ENCODE measurements at regions not wholly inside any gene's neighbourhood (a gene's known extent, or its start where the extent isn't known, plus 50 kb on each side); places are given as distances from the start of the nearest gene placed in this dataset.

DNA sequence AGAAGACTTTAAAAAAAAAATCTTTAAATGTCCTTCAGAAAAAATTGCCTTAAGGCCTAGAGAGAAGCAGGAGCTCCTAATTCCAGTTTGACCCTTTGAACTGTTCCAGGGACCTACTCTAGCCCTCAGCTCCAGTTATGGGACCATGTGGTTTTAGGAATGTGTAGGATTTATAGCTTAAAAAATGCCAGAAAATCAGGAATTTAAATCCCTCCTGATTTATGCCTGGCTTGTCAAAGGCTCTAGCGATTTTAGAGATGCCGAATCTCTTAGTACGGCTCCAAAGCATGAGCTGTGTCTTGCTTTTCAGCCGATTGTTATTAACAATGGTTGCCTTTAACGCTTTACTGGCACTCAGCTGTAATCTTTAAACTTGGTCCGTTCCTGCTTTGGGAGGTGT lies 130.6 kb upstream of the NPVF start:
- in situ Hi-C loops (cut with MboI; ENCODE audit: low sequenced_read_pairs): no loop called here

DNA sequence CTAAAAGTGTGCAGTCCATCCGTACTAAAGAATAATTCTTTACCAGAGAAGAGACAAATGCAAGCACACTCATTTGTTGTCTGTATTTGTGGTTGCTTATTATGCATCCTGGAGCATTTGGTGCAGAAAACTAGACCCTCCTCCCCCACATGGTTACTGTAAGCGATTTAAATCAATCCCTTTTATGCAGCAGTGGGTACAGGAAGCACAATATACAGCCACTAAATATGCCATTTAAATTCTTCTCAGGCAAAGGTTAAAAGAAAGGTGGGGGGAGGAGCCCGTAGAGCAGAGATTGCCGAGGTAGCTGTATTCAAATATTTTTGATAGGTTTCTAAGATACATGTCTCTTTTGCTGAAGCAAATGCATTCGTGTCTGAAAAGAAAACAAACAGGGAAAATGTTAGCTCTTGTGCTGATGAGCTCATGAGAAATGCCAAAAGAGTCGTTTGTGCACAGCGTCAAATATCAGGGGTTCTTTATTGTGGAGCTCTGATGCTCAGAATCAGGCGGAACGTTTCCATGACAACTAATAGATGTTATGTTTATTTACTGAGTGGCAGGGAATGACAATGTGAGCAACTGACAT lies 131.3 kb upstream of the NPVF start:
- in situ Hi-C loops (cut with MboI; ENCODE audit: low sequenced_read_pairs): no loop called here

DNA sequence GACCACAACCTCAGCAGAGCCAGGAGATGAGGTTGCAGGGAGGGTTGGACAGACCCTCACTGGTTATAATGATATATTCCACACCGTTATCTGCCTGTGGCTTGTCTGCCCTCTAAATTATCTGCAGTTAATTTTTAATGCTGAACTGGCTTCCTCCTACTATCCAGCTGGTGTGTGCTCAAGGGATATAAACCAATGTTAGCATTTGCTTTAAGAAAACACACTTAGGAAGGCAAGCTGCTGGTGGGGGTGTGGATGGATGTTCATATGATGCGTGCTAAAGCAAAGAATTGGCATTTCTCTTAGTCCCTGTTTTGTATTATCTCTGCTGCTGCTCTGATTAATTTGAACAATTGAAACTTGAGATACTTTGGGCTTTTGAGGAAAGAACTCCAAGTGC lies 132.2 kb upstream of the NPVF start:
- in situ Hi-C loops (cut with MboI; ENCODE audit: low sequenced_read_pairs): no loop called here

DNA sequence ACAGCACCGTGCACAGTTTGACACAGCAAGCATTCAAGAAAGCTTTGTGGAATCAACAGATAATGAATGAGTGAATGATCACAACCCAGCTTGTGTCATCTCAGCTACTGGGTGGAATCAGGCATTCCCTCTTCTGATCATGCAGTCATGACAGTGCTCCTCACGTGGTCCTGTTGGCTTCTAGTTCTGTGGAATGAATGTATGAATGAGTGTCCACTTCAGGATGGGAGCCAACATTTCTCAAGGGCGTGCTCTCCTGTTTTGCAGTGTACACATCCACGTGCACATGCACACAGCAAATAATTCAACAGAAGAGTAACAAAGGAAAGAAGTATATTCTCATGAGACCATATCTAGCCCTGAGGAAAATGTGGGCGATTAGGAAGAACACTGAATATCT lies 133.1 kb upstream of the NPVF start:
- in situ Hi-C loops (cut with MboI; ENCODE audit: low sequenced_read_pairs): no loop called here

DNA sequence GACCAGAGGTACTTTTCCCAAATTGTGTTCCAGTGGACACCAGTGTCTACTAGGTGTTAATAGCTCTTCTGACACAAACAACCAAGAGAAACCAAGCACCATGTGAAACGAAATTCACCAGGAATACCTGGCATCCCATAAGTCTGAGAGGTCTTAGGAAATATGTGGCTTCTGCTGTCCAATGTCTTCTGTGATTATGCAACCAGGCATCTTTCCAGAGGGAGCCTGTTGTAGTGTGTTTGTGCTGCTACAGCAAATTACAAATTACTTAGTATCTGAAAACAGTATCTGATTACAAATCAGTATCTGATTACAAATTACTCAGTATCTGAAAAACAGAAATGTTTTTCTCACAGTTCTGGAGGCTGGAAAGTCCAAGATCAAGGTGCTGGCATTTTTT lies 133.6 kb upstream of the NPVF start:
- in situ Hi-C loops (cut with MboI; ENCODE audit: low sequenced_read_pairs): no loop called here

DNA sequence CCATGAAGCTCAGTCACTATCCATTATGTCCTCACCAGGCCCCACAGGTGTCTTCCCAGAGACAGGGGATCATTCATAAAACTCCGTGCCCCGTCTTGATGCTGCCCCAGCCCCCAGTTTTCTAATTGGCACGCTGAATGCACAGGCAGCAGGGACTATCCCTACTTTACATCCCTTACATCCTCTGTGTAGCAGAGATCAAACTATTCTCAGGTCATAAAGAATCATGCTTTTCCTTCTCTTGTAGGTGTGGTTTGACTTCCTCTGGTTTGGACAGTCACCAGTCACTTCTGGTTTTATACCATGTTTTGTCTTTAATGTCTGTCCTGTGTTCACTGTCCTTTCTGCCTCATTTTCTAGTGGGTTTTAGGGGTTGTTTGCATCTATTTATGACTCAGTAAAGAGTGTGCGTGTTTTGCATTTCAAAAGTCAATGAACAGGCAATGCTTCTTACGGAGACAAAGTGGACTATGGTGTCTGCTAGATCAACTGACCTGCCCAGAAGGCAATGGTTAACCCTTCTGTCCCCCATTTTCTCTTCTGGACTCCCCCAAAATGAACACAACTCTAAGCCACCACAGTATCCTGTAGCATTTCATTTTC lies 140.4 kb upstream of the NPVF start:
- in situ Hi-C loops (cut with MboI; ENCODE audit: low sequenced_read_pairs): no loop called here

DNA sequence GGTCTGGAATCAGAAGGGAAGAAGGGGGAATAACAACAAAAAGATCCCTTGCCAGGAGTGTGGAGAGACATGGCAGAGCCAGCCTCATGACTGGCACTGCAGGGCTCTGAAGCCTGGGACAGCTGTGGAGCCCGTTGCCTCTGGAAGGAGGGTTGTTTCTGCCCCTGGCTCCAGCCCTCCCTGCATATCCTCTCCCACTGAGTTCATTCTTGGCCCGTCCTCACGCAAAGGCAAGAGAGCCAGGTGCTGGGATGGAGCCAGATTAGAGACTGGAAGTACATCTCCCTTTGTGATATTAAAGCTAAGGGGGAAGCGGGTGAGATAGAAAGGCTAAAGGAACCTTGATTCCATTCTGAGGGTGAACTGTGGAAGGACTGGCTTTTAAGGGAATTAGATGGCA lies 141.5 kb upstream of the NPVF start:
- in situ Hi-C loops (cut with MboI; ENCODE audit: low sequenced_read_pairs): no loop called here

DNA sequence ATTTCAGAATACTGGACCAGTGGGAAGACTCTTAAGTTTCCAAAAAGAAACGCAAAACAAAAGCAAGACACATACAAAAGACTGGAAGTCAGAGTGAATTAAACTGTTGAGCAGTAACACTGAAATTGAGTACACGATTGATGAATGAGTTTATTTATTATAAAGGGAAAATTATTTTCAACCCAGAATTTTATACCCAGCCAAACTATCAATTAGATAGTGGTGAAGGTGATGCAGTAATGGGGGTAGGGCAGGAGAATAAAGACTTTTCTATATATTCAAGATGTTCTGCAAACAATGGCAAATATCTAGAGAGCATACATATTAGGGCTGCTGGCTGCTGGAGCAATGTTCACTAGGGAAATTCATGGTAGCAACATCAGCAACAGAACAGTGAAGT lies 143.7 kb upstream of the NPVF start:
- in situ Hi-C loops (cut with MboI; ENCODE audit: low sequenced_read_pairs): no loop called here

DNA sequence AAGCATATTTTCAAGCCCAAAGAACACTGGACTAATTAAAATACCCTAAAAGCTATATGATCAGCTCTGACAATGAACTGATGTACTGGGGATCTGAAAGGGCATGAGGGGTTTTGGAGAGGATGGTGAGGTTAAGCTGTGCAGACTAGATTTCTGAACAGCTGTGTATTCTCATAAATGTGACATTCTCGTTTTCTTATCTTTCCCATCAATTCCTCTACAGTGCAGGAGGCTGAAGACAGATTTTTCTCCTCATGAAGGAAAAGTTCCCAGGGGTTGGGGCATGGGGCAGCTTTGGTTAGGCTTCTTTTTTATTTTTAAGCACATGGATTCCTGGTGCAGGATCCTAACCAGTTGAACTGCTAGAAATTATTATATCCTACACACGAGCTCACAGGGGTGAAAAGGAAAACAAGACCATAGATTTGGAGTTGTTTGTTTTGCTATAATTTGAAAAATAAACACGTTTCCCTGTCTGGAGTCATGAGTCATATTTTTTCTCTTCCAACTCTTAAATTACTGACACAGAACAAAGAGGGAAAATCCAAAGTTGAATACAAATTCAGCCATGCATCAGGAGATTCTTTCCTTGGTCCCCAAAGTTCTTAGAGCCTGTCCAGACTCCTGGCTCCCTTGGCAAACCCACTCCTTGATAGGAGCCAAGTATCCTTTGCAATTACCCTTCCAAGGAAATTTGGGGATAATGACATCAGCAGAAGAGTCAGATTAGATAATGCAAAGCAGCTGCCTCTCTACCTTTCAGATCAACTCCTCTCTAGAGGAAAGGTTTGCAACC lies 147.7 kb upstream of the NPVF start:
- in situ Hi-C loops (cut with MboI; ENCODE audit: low sequenced_read_pairs): loop anchor here (25.0 kb wide), 2 partner anchors 114 to 461 kb away; no protein-coding TSS in a partner anchor

DNA sequence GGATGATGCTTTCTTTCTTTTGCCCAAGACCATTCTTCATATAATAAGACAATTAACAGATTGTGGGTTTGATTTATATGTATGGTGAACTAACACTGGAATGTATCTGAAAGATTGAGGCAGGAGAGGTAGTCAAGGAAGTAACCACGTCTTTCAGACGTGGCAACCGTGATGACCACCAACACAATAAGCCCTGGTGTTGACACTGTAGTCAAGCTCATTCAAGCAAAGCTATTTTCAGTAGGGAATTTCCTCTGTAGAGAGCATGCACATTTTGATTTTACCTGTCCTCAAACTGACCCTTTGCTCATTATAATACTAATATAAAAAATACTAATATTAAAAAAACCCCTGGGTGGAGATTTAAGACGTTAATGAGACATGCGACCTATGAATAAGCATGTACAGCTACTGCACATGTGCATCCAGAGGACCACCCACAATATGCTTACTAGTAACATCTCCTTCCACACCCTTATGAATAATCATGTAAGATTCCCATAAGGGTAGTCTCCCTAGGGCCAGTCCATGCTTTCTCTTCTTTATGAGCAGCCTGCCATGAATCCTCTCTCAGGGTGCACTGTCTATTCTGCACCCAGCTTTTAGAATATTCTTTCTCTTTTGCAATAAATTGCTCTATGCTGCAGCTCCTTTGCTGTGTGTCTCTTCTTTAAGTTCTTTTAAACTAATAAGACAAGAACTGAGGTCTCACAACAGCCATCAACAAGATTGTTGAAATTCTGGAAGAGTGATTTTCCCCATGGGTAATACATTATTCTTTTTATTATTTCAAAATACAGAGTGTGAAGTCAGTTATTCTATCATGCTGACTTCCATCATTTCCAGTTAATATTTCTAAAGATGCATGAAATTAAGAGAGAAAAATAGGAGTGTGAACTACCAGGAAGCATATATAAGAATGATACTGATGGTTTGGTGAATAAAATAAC lies 151.3 kb upstream of the NPVF start:
- in situ Hi-C loops (cut with MboI; ENCODE audit: low sequenced_read_pairs): loop anchor here (25.0 kb wide), 2 partner anchors 117 to 458 kb away; no protein-coding TSS in a partner anchor

DNA sequence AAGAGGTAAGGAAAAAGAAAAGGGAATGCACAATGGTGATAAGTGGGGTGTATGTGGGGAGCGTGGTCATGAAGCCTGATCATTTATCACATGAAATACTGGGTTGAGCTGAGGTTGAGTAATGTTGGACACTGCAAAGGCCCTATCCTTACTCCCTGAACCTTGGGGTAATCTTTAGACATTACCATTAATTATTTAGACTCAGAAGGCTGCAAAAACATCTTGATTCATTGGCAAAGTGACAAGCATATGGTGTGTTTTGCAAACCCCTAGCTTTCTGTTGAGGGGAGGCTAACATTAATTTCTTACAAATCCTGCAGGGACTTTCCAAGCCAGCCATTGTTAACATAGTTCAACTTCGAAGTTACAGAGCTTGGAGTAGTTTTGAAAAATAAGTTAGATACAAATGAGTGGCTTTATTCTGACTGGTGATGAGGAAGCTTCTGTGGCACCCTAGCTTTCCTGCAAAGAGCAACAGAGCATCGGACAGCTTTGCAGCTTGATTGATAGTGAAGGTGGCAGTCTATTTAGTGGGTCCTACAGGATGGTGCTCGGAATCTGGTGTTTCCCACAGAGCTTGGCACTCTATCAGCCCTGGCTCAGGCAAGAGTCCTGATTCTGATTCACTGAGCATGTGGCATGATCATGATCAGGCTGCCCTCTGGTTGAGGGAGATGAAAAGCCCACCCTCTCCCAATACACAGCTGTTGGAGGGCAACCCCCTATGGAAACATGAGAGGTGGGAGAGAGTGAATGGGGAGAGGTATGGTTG lies 153.7 kb upstream of the NPVF start:
- in situ Hi-C loops (cut with MboI; ENCODE audit: low sequenced_read_pairs): loop anchor here (25.0 kb wide), 2 partner anchors 120 to 455 kb away; no protein-coding TSS in a partner anchor

DNA sequence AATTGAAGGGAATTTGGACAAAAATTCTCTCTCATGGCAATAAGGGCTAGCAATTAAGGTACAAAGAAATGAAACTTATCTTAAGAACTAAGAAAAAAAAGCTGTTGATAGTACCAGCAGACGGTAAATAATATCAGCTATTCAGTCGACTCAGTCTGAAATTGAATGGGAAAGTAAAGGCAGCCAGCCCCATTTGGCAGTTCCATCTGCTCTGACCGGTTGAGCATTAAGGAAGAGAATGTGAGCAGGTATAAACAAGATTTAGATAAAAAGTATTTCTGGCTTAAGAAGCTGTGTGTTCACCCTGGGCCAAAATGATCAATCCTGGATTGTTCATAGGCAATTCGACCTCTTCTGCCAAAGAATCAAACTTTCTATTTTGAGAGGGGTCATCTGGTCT lies 154.6 kb upstream of the NPVF start:
- in situ Hi-C loops (cut with MboI; ENCODE audit: low sequenced_read_pairs): loop anchor here (25.0 kb wide), 2 partner anchors 121 to 454 kb away; no protein-coding TSS in a partner anchor

DNA sequence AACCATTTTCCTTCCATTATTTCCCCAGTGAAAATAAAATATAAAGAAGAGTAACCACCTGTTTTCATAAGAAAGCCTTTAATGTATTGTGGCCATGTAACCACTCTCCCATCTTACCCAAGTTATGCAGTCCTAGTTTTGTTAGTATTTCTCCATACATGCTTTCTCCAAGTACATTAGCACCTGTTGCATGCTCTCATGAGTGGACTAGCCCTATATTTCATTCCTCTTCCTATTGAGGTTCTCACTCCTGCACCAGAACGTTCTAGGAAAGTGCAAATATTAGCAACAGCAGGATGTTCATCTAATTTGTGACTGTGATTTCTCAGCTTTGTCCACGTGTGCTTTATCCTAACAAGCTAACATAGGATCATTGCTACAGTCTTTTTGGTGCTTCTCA lies 155.1 kb upstream of the NPVF start:
- in situ Hi-C loops (cut with MboI; ENCODE audit: low sequenced_read_pairs): loop anchor here (25.0 kb wide), 2 partner anchors 121 to 454 kb away; no protein-coding TSS in a partner anchor

DNA sequence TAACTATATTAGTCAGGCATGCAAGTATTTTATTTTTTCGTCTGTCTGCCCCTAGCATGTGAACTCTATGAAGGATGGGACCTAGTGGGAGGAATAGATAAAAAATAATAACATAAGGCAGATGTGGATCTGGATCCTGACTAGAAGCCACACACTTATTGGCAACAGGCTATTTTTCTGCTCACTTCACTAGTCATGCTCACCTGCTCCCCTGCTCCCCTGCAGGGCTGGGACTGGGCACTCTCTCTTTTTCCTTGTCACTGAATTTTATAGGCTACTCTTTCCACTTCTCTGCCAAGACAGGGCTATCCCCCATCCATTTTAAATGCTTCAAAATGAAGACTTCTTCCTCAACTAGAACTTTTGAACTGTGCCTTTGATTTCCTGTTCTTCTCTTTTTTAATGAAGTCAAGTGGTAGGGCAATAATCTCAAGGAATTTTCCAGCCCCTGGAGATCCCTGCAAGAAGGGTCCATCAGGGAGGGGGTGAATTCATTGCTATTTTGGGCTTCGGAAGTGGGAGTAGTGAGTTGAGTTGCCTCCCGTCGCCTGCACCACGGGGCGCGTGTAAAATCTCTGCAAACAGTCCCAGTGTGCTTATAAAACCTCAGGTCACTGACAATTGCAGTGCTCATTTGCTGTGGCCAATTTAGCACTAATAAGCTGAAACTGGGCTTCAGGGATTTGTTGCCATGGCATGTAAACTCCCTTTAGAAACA lies 156.7 kb upstream of the NPVF start:
- in situ Hi-C loops (cut with MboI; ENCODE audit: low sequenced_read_pairs): loop anchor here (25.0 kb wide), 2 partner anchors 123 to 452 kb away; no protein-coding TSS in a partner anchor

DNA sequence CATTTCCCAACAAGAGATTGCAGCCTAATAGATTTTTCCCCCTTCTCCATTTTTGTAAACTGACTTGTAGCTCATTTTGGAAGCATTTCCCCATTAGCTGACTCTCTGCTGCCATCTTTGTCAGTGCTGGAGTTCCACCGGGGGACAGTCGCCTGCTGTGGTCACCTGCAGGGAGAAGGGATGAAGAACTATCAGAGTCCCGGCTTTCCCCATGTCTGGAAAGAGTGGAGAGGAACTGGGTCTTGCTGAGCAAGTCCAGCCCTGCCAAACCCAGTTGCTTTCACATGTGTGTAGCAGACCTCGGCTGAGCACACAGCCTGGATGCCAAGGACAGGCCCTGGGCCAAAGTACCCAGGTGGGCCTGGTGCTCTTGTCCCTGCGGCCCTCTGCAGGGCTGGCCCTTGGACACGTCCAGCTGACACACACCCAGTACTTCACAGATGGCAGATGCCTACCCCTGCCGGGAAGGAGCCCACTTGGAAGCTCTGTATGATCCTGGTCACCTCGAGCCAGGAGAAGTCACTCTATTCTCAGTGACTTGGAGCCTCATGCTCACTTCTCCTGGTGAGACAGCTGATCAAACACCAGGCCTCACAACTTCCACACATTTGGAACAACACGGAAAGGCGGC lies 157.3 kb upstream of the NPVF start:
- in situ Hi-C loops (cut with MboI; ENCODE audit: low sequenced_read_pairs): loop anchor here (25.0 kb wide), 2 partner anchors 123 to 452 kb away; no protein-coding TSS in a partner anchor

DNA sequence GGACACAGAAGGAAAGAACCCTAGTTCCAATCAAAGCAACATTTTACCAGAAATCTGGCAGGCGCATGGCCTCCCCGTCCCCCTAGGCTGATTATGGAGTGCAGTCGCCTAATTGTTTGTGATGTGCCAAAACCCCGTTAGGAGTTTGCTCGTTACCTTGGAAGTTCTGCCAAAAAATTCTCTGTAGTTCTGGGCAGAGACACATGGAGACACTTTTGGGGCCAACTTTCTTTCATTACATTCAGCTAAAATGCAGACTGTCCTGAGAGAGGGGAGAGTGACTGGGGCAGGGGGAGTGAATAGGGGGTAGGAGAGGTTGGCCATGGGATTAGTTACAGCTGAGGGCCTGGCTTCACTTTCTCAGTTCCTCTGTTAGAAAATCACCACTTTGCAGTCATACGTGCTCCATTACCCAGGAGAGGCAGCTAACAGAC lies 158.0 kb upstream of the NPVF start:
- in situ Hi-C loops (cut with MboI; ENCODE audit: low sequenced_read_pairs): loop anchor here (25.0 kb wide), 2 partner anchors 124 to 451 kb away; no protein-coding TSS in a partner anchor

DNA sequence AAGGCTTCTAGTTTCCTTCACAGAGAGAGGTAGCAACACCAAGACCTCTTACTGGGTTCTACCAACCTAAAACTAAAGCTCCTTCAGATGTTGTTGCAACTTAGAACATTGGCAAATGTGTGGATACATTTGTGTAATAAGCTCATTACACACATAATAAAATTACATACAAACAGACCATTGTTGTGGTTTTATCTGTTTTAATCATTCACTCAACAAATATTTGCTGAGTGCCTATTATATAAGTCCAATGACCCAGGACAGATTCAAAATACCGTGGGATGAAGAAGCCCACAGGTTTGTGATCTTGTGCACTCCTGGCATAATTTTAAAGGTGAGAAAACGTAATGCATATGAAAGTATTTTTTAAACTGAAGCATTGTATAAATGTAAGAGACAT lies 160.4 kb upstream of the NPVF start:
- in situ Hi-C loops (cut with MboI; ENCODE audit: low sequenced_read_pairs): loop anchor here (25.0 kb wide), 2 partner anchors 126 to 449 kb away; no protein-coding TSS in a partner anchor

DNA sequence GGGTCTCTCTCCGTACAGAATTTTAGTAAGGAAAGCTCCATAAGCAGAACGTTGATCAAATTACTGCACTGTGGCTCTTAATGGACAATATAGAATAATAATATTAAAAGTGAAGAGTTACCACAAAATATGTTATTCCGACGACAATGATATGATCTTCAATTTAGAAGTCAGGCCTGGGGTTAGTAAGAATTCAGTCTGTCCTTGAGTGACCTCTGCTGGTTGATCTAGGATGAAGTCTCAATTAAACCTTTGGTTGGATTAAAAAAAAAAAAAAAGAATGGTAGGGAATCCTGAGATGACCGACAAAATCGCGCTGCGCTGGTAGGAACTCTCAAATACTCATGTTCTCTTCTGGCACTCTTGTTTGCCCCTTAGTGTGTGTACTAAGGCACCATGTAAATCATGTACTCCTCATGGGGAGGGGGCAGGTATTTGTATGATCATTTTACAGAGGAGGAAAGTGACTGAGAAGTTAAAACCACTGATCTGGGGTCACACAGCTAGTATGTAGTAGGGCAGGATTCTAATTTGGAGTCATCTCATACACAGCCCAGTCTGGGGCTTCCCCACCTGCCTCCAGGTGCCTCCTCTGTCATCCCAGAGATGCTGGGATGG lies 161.3 kb upstream of the NPVF start:
- in situ Hi-C loops (cut with MboI; ENCODE audit: low sequenced_read_pairs): loop anchor here (25.0 kb wide), 2 partner anchors 127 to 448 kb away; no protein-coding TSS in a partner anchor

All from HL-60/S4 treated with retinoic acid at 250 ng/mL for 4 days and 3 days (cell line).